ENCODE measurements at regions not wholly inside any gene's neighbourhood (a gene's known extent, or its start where the extent isn't known, plus 50 kb on each side); places are given as distances from the start of the nearest gene placed in this dataset.

- no peak overlapping the region for H3K4me3 ChIP-seq (ENCODE audit: low read depth, low read length)
- no peak for DNase-seq (ENCODE audit: low read depth)
- no peak for TF ChIP-seq CTCF (IDR thresholded peaks at IDR 0.05; ENCODE audit: insufficient read depth, low read depth, low read length)
Observed at GRCh38 chr5:126210955-126211354, 212.3 kb upstream of the GRAMD2B start.

DNA sequence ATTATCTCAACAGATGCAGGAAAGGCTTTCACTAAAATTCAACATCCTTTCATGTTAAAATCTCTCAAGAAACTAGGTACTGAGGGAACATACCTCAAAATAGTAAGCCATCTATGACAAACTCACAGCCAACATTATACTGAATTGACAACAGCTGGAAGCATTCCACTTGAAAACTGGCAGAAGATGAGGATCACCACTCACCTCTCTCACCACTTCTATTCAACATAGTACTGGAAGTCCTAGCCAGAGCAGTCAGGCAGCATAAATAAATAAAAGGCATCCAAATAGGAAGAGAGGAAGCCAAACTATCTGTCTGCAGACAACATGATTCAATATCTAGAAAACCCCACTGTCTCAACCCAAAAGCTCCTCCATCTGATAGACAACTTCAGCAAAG, 203.6 kb upstream of the GRAMD2B start:
- no peak for TF ChIP-seq CTCF (IDR thresholded peaks at IDR 0.05; ENCODE audit: insufficient read depth, low read depth, low read length)
- no peak overlapping the region for H3K4me3 ChIP-seq (ENCODE audit: low read depth, low read length)
- DNase-seq (ENCODE audit: low read depth), result no peak

DNA sequence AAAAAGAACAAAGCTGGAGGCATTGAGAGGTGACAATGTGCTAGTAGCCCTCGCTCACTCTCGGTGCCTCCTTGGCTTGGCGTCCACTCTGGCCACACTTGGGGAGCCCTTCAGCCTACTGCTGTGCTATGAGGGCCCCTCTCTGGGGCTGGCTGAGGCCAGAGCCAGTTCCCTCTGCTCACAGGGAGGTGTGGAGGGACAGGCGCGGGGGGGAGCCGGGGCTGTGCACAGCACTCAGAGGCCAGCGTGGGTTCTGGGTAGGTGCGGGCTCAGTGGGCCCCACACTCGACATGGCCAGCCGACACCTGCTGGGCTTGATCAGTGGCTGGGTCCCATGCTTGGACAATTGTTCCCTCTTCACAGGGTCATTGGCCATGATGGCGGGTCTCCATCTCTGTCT, 202.5 kb upstream of the GRAMD2B start:
- TF ChIP-seq CTCF (IDR thresholded peaks at IDR 0.05; ENCODE audit: insufficient read depth, low read depth, low read length), result no peak
- DNase-seq (ENCODE audit: low read depth), result no peak
- H3K4me3 ChIP-seq (ENCODE audit: low read depth, low read length), result no peak overlapping the region

DNA sequence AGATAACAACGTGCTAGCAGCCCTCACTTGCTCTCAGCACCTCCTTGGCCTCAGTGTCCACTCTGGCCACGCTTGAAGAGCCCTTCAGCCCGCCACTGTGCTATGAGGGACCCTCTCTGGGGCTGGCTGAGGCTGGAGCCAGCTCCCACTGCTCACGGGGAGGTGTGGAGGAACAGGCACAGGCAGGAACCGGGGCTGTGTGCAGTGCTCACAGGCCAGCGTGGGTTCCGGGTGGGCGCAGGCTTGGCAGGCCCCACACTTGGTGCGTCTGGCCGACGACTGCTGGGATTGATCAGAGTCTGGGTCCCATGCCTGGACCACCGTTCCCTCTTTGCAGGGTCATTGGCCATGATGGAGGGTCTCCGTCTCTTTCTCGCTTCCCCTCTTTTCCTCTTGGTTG, 194.3 kb upstream of the GRAMD2B start:
- no peak for TF ChIP-seq CTCF (IDR thresholded peaks at IDR 0.05; ENCODE audit: insufficient read depth, low read depth, low read length)
- no peak for DNase-seq (ENCODE audit: low read depth)
- no peak overlapping the region for H3K4me3 ChIP-seq (ENCODE audit: low read depth, low read length)

DNA sequence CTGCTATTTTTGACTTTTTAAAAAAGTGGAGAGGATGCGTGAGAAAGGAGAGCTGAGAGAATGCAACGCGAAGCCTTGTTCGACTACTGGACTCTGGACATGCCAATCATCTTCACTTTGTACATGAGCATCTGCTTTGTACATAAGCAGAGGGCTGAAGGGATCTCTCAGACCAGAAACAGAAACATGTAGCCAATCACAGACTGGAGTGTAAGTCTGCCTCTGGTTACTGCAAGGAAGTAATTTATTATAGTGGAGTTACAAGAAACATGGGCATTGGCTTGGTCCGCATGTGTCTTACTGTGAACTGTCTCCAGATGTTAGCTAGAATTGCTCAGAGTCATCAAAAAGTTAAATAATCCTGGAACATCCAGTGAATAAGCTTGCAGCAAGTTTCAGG, 190.0 kb upstream of the GRAMD2B start:
- no peak for DNase-seq (ENCODE audit: low read depth)
- no peak overlapping the region for H3K4me3 ChIP-seq (ENCODE audit: low read depth, low read length)
- no peak for TF ChIP-seq CTCF (IDR thresholded peaks at IDR 0.05; ENCODE audit: insufficient read depth, low read depth, low read length)

GRCh38 chr5:126234563-126235195, 188.5 kb upstream of the GRAMD2B start:
- peak; percentile 24 for DNase-seq (ENCODE audit: low read depth)

More at GRCh38 chr5:126234563-126235195, 188.5 kb upstream of the GRAMD2B start:
- H3K4me3 ChIP-seq (ENCODE audit: low read depth, low read length), result no peak overlapping the region
- TF ChIP-seq CTCF (IDR thresholded peaks at IDR 0.05; ENCODE audit: insufficient read depth, low read depth, low read length), result peak; percentile 77

Data from fibroblast of villous mesenchyme (primary cell).